Nephron progenitor cell (in vitro differentiated cells): ENCODE measurements at regions not wholly inside any gene's neighbourhood (a gene's known extent, or its start where the extent isn't known, plus 50 kb on each side); places are given as distances from the start of the nearest gene placed in this dataset.

Experiments
- DNase-seq: peaks from one replicate; pipeline ENCODE4 v3.0.0; 2021
- H3K27ac Mint-ChIP-seq: 2 replicates; pipeline ENCODE4 v1.8.0; 2021; ENCODE audit warnings: mild to moderate bottlenecking, moderate library complexity, mixed read lengths
- H3K27me3 Mint-ChIP-seq: 2 replicates; pipeline ENCODE4 v1.8.0; 2021; ENCODE audit warnings: mild to moderate bottlenecking, low read depth, mixed read lengths; ENCODE audit not compliant: poor library complexity
- H3K36me3 Mint-ChIP-seq: 2 replicates; pipeline ENCODE4 v1.8.0; 2021; ENCODE audit warnings: low read depth, mixed read lengths
- H3K4me1 Mint-ChIP-seq: 2 replicates; pipeline ENCODE4 v1.8.0; 2021; ENCODE audit warnings: mixed read lengths
- H3K4me3 Mint-ChIP-seq: 2 replicates; pipeline ENCODE4 v1.8.0; 2021; ENCODE audit warnings: mild to moderate bottlenecking, moderate library complexity, mixed read lengths
- H3K9me3 Mint-ChIP-seq: 2 replicates; pipeline ENCODE4 v1.8.0; 2021; ENCODE audit warnings: mild to moderate bottlenecking, moderate library complexity, mixed read lengths
- CTCF ChIP-seq: fragments of 200-600 bp; sonication (generic); IDR thresholded peaks from 2 replicates; pipeline ENCODE4 v1.5.0; 2021; ENCODE audit warnings: antibody characterized with exemption

GRCh38 chr2:150978053-150978452 lies 283.6 kb downstream of the RBM43 start:
- peak; percentile 10 for DNase-seq
- H3K27ac Mint-ChIP-seq: peak overlapping the region; percentile 70
- no peak overlapping the region for H3K4me3 Mint-ChIP-seq
- H3K36me3 Mint-ChIP-seq: peaks cover 4% of the 10 kb centered on the region
- H3K9me3 Mint-ChIP-seq: peaks cover 10% of the 10 kb centered on the region
- TF ChIP-seq CTCF: no peak
- H3K4me1 Mint-ChIP-seq: peaks cover 62% of the 10 kb centered on the region
- H3K27me3 Mint-ChIP-seq: no peaks in the 10 kb centered on the region

- no peak for DNase-seq
- TF ChIP-seq CTCF: no peak
- H3K9me3 Mint-ChIP-seq: peaks cover 10% of the 10 kb centered on the region
- H3K4me1 Mint-ChIP-seq: peaks cover 60% of the 10 kb centered on the region
- no peak overlapping the region for H3K4me3 Mint-ChIP-seq
- H3K27me3 Mint-ChIP-seq: no peaks in the 10 kb centered on the region
- peaks cover 4% of the 10 kb centered on the region for H3K36me3 Mint-ChIP-seq
- H3K27ac Mint-ChIP-seq: peak overlapping the region; percentile 92
Measured at GRCh38 chr2:150977296-150977695, 284.4 kb downstream of the RBM43 start.

DNA sequence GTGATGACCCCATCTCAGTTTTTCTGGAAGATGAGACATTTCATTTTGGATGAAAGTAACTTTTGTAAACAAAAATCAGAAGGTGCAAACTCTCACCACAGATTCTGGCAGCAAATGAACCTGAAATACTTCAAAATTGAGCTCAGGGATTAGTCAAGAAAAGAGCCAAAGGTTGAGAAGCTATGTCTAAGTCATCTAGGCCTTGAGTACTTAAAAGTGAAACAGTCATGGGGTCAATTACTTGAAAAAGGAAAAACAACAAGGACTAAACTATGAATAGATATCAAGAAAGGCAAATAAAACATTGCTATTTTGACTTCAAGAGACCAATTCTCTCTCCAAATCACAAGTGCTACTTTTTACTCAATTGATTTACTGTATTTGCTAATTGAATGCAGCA lies 285.1 kb downstream of the RBM43 start:
- no peaks in the 10 kb centered on the region for H3K27me3 Mint-ChIP-seq
- H3K4me3 Mint-ChIP-seq: no peak overlapping the region
- H3K4me1 Mint-ChIP-seq: peaks cover 61% of the 10 kb centered on the region
- H3K27ac Mint-ChIP-seq: no peak overlapping the region
- DNase-seq: no peak
- no peak for TF ChIP-seq CTCF
- peaks cover 9% of the 10 kb centered on the region for H3K36me3 Mint-ChIP-seq
- H3K9me3 Mint-ChIP-seq: peaks cover 14% of the 10 kb centered on the region

DNA sequence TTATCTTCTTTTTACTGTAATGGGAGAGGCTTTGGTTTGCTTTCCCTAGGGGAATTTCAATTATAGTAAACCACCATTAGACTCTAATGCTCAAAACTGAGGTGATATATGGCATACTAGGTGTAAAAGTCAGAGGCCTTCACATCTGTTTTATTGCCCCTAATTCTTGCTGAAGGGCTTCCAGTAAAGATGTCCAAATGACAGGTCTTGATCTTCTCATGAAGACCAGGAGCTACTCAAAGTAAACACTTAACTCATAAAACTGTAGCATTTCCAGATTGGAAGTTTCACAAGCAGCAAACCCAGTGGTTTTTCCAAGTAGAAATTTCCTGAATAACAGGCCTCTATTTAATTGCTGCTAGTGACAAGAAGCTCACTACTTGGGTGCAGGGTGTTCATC lies 286.8 kb downstream of the RBM43 start:
- no peak overlapping the region for H3K4me3 Mint-ChIP-seq
- H3K9me3 Mint-ChIP-seq: peaks cover 31% of the 10 kb centered on the region
- no peak for TF ChIP-seq CTCF
- H3K4me1 Mint-ChIP-seq: peaks cover 55% of the 10 kb centered on the region
- DNase-seq: no peak
- peak overlapping the region; percentile 41 for H3K27ac Mint-ChIP-seq
- no peaks in the 10 kb centered on the region for H3K27me3 Mint-ChIP-seq
- H3K36me3 Mint-ChIP-seq: peaks cover 21% of the 10 kb centered on the region

DNA sequence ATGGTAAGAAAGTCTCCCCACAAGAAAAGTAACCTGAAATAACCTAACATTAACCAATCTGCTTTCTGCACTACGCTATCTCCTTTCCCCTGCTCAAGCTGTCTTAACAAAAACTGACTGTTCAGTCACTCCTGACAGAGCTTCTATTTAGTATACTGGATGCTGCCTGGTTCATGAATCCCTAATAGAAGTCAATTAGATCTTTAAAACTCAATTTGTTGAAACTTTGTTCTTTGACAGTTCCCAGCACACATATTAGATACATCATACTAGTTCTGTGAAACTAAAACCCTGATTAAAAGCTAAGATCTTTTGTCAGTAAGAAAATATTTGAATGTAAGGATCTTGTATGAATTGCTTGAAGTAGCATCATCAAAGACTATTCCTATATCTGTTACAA lies 287.4 kb downstream of the RBM43 start:
- DNase-seq: no peak
- TF ChIP-seq CTCF: no peak
- peaks cover 21% of the 10 kb centered on the region for H3K36me3 Mint-ChIP-seq
- peak overlapping the region; percentile 41 for H3K27ac Mint-ChIP-seq
- H3K27me3 Mint-ChIP-seq: no peaks in the 10 kb centered on the region
- peaks cover 32% of the 10 kb centered on the region for H3K9me3 Mint-ChIP-seq
- H3K4me1 Mint-ChIP-seq: peaks cover 55% of the 10 kb centered on the region
- no peak overlapping the region for H3K4me3 Mint-ChIP-seq

- no peak overlapping the region for H3K4me3 Mint-ChIP-seq
- DNase-seq: no peak
- H3K27ac Mint-ChIP-seq: no peak overlapping the region
- TF ChIP-seq CTCF: no peak
- no peaks in the 10 kb centered on the region for H3K27me3 Mint-ChIP-seq
- peaks cover 42% of the 10 kb centered on the region for H3K4me1 Mint-ChIP-seq
- H3K36me3 Mint-ChIP-seq: peaks cover 21% of the 10 kb centered on the region
- peaks cover 34% of the 10 kb centered on the region for H3K9me3 Mint-ChIP-seq
Measured at GRCh38 chr2:150971910-150972309, 289.8 kb downstream of the RBM43 start.
